ENCODE measurements at regions not wholly inside any gene's neighbourhood (a gene's known extent, or its start where the extent isn't known, plus 50 kb on each side); places are given as distances from the start of the nearest gene placed in this dataset.

GRCh38 chr7:22008087-22008486, 62.4 kb upstream of the CDCA7L start (continued):
- TF ChIP-seq REST (IDR thresholded peaks at IDR 0.05; ENCODE audit: low read depth, low read length) (no peak), CHD2 (IDR thresholded peaks at IDR 0.05; ENCODE audit: low read length, partially characterized antibody) (no peak)
- TF ChIP-seq, protein P1, sequence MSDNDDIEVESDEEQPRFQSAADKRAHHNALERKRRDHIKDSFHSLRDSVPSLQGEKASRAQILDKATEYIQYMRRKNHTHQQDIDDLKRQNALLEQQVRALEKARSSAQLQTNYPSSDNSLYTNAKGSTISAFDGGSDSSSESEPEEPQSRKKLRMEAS (IDR thresholded peaks at IDR 0.05; ENCODE audit: low read depth), result no peak

DNA sequence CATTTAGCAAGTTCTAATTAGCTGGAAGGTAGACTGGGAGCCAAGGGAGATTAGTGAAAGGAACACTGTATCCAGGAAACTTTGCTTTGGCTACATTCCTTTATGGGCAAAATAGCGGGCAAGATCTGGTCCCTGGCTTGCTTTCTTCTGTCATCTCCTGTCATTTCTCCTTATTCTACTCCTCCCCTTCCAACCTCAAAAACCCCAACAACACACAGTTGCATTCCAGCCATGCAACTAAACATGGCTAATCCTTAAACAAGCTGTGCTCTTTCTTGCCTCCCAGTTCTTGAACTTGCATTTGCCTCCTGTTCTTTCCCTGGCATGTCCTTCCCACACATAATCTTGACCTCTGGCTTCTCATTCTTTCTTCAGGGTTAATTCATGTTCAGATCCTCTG, 59.5 kb upstream of the CDCA7L start:
- H3K36me3 ChIP-seq (replicated peaks in 1 of 2; ENCODE audit: control insufficient read depth in 1 of 2, insufficient read depth in 2 of 2, low read length in 1 of 2), result no peaks in the 10 kb centered on the region
- no peaks in the 10 kb centered on the region for H3K9me3 ChIP-seq
- no peaks in the 10 kb centered on the region for H3F3A ChIP-seq (replicated peaks; ENCODE audit: insufficient read depth)
- H3K4me3 ChIP-seq (ENCODE audit: low read depth in 2 of 2, low read length in 1 of 2), result no peak overlapping the region
- H3K27ac ChIP-seq (ENCODE audit: low read depth in 2 of 2, low read length in 1 of 2), result no peak overlapping the region
- no peak overlapping the region for H2AFZ ChIP-seq (ENCODE audit: low read depth)
- peaks cover 59% of the 10 kb centered on the region for H3K27me3 ChIP-seq (ENCODE audit: insufficient read depth)
- 24% methylated on average over 1 of the region's 1 CpG for WGBS (ENCODE audit: low lambda C conversion rate)
- ChIA-PET POLR2A (no interaction called here), CTCF (no interaction called here)
- no peak overlapping the region for H3K9ac ChIP-seq
- TF ChIP-seq ZBTB33 (IDR thresholded peaks at IDR 0.05; ENCODE audit: borderline replicate concordance, low read depth) (no peak), EZH2phosphoT487 (IDR thresholded peaks at IDR 0.05; ENCODE audit: borderline replicate concordance, low read depth) (no peak), POLR2AphosphoS5 (IDR thresholded peaks at IDR 0.05; ENCODE audit: low read depth, low read length) (no peak), RCOR1 (IDR thresholded peaks at IDR 0.05; ENCODE audit: low read length) (no peak), YY1 (IDR thresholded peaks at IDR 0.05; ENCODE audit: low read depth) (no peak), JUND (IDR thresholded peaks at IDR 0.05) (no peak), RAD21 (IDR thresholded peaks at IDR 0.05; ENCODE audit: low read length) (no peak), EP300 (IDR thresholded peaks at IDR 0.05; ENCODE audit: borderline replicate concordance in 1 of 2, low read depth in 1 of 2, low read length in 1 of 2) (no peak), NFIC (IDR thresholded peaks at IDR 0.05; ENCODE audit: borderline replicate concordance) (no peak), TAF1 (IDR thresholded peaks at IDR 0.05; ENCODE audit: borderline replicate concordance, low read depth, low read length) (no peak)
- TF ChIP-seq, protein P1 (IDR thresholded peaks at IDR 0.05; ENCODE audit: low read depth), result no peak
- TF ChIP-seq, protein P2, sequence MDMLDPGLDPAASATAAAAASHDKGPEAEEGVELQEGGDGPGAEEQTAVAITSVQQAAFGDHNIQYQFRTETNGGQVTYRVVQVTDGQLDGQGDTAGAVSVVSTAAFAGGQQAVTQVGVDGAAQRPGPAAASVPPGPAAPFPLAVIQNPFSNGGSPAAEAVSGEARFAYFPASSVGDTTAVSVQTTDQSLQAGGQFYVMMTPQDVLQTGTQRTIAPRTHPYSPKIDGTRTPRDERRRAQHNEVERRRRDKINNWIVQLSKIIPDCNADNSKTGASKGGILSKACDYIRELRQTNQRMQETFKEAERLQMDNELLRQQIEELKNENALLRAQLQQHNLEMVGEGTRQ (IDR thresholded peaks at IDR 0.05; ENCODE audit: borderline replicate concordance, low read depth, low read length), result no peak
- TF ChIP-seq, protein P3, sequence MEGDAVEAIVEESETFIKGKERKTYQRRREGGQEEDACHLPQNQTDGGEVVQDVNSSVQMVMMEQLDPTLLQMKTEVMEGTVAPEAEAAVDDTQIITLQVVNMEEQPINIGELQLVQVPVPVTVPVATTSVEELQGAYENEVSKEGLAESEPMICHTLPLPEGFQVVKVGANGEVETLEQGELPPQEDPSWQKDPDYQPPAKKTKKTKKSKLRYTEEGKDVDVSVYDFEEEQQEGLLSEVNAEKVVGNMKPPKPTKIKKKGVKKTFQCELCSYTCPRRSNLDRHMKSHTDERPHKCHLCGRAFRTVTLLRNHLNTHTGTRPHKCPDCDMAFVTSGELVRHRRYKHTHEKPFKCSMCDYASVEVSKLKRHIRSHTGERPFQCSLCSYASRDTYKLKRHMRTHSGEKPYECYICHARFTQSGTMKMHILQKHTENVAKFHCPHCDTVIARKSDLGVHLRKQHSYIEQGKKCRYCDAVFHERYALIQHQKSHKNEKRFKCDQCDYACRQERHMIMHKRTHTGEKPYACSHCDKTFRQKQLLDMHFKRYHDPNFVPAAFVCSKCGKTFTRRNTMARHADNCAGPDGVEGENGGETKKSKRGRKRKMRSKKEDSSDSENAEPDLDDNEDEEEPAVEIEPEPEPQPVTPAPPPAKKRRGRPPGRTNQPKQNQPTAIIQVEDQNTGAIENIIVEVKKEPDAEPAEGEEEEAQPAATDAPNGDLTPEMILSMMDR (IDR thresholded peaks at IDR 0.05), result no peak
- TF ChIP-seq, protein P4, sequence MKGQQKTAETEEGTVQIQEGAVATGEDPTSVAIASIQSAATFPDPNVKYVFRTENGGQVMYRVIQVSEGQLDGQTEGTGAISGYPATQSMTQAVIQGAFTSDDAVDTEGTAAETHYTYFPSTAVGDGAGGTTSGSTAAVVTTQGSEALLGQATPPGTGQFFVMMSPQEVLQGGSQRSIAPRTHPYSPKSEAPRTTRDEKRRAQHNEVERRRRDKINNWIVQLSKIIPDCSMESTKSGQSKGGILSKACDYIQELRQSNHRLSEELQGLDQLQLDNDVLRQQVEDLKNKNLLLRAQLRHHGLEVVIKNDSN (IDR thresholded peaks at IDR 0.05; ENCODE audit: borderline replicate concordance, low read depth), result no peak
- H3K9me2 ChIP-seq, result no peaks in the 10 kb centered on the region
- H3K79me2 ChIP-seq (ENCODE audit: insufficient read depth), result no peaks in the 10 kb centered on the region
- DNase-seq, result no peak
- H3K4me2 ChIP-seq, result no peak overlapping the region
- H4K20me1 ChIP-seq (ENCODE audit: insufficient read depth), result no peaks in the 10 kb centered on the region
- no peaks in the 10 kb centered on the region for H3K4me1 ChIP-seq (ENCODE audit: control insufficient read depth in 1 of 2, insufficient read depth in 2 of 2, low read depth in 1 of 2, low read length in 1 of 2)
